C4-2B (cell line): ENCODE measurements at regions not wholly inside any gene's neighbourhood (a gene's known extent, or its start where the extent isn't known, plus 50 kb on each side); places are given as distances from the start of the nearest gene placed in this dataset.
"Not testable (repeated sequence)": the region's sequence is repeated elsewhere in the genome, so short reads cannot be mapped to it uniquely, and the experiment has no call there.

Experiments used
- H3K27ac ChIP-seq: fragments of 450-650 bp; 2 replicates; pipeline ENCODE4 v1.5.1; 2017
- ZFX ChIP-seq: fragments of 450-650 bp; IDR thresholded peaks from 2 replicates; pipeline ENCODE4 v1.6.1; 2017
- TF ChIP-seq, protein P1 (sequence below): fragments of 450-650 bp; conservative IDR thresholded peaks from 2 replicates; pipeline ENCODE4 v1.5.1; 2017; ENCODE audit warnings: mild to moderate bottlenecking

GRCh38 chr5:18798058-18798457 is 1163.8 kb downstream of the TAF11L14 start:
- TF ChIP-seq, protein P1, sequence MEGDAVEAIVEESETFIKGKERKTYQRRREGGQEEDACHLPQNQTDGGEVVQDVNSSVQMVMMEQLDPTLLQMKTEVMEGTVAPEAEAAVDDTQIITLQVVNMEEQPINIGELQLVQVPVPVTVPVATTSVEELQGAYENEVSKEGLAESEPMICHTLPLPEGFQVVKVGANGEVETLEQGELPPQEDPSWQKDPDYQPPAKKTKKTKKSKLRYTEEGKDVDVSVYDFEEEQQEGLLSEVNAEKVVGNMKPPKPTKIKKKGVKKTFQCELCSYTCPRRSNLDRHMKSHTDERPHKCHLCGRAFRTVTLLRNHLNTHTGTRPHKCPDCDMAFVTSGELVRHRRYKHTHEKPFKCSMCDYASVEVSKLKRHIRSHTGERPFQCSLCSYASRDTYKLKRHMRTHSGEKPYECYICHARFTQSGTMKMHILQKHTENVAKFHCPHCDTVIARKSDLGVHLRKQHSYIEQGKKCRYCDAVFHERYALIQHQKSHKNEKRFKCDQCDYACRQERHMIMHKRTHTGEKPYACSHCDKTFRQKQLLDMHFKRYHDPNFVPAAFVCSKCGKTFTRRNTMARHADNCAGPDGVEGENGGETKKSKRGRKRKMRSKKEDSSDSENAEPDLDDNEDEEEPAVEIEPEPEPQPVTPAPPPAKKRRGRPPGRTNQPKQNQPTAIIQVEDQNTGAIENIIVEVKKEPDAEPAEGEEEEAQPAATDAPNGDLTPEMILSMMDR, result no peak
- no peak for TF ChIP-seq ZFX
- H3K27ac ChIP-seq, result no peak overlapping the region

- TF ChIP-seq ZFX, result no peak
- TF ChIP-seq, protein P1, result no peak
- no peak overlapping the region for H3K27ac ChIP-seq
Measured at GRCh38 chr5:18799482-18800128, 1165.3 kb downstream of the TAF11L14 start.

- TF ChIP-seq, protein P1, result no peak
- no peak for TF ChIP-seq ZFX
- H3K27ac ChIP-seq, result no peak overlapping the region
Measured at GRCh38 chr5:18800293-18801025, 1166.2 kb downstream of the TAF11L14 start.

DNA sequence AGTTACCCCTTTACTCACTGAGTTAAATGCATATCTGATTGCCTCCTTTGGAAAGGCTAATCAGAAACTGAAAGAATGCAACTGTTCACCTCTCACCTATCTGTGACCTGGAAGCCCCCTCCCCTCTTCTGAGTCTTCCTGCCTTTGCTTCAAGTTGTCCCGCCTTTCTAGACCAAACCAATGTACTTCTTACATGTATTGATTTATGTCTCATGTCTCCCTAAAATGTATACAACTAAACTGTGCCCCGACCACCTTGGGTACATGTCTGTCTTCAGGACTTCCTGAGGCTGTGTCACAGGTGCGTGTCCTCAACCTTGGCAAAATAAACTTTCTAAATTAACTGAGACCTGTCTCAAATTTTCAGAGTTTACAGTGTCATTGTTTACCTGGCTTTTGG is 1167.2 kb downstream of the TAF11L14 start:
- H3K27ac ChIP-seq, result not testable (repeated sequence)

DNA sequence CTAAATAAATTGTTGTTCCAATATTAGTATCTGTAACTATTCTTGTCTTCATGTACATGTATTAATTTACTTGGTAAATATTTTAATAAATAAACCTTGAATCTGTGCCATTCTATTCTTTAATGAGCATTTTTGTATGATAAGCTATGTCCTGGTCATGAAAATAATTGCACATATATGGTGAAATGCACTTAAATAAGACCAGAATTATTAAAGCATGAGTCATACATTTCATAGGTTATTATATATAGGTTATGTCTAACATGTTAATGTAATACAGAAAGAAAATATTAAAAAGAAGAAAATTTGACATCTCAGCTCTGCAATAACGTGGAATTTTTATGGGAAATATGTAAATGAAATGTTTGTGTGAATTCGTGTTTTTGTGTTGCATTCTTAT is 1168.1 kb downstream of the TAF11L14 start:
- TF ChIP-seq, protein P1, result no peak
- TF ChIP-seq ZFX, result no peak
- H3K27ac ChIP-seq, result no peak overlapping the region

GRCh38 chr5:18805376-18805775 is 1171.1 kb downstream of the TAF11L14 start:
- H3K27ac ChIP-seq, result no peak overlapping the region
- TF ChIP-seq, protein P1, result no peak
- no peak for TF ChIP-seq ZFX

GRCh38 chr5:18807256-18808149 is 1173.2 kb downstream of the TAF11L14 start:
- no peak for TF ChIP-seq ZFX
- TF ChIP-seq, protein P1, result no peak
- no peak overlapping the region for H3K27ac ChIP-seq
